ENCODE measurements at regions not wholly inside any gene's neighbourhood (a gene's known extent, or its start where the extent isn't known, plus 50 kb on each side); places are given as distances from the start of the nearest gene placed in this dataset.

GRCh38 chr4:186775902-186776301 is 52.2 kb upstream of the FAT1 start:
- no peak for TF ChIP-seq CTCF (conservative IDR thresholded peaks at IDR 0.05; ENCODE audit: low read depth, low read length)

GRCh38 chr4:186778134-186778533 is 54.5 kb upstream of the FAT1 start:
- TF ChIP-seq CTCF (conservative IDR thresholded peaks at IDR 0.05; ENCODE audit: low read depth, low read length): no peak
- no peak overlapping the region for H3K4me3 ChIP-seq (ENCODE audit: low read depth, low read length)
- DNase-seq (ENCODE audit: low read depth): no peak

More at GRCh38 chr4:186775902-186776301, 52.2 kb upstream of the FAT1 start:
- H3K4me3 ChIP-seq (ENCODE audit: low read depth, low read length): no peak overlapping the region
- no peak for DNase-seq (ENCODE audit: low read depth)

- DNase-seq (ENCODE audit: low read depth): no peak
- TF ChIP-seq CTCF (conservative IDR thresholded peaks at IDR 0.05; ENCODE audit: low read depth, low read length): no peak
These were observed 56.8 kb upstream of the FAT1 start for GRCh38 chr4:186780291-186781031.

GRCh38 chr4:186781032-186781917 is 57.6 kb upstream of the FAT1 start:
- no peak overlapping the region for H3K4me3 ChIP-seq (ENCODE audit: low read depth, low read length)
- TF ChIP-seq CTCF (conservative IDR thresholded peaks at IDR 0.05; ENCODE audit: low read depth, low read length): no peak
- no peak for DNase-seq (ENCODE audit: low read depth)

More at GRCh38 chr4:186780291-186781031, 56.8 kb upstream of the FAT1 start:
- no peak overlapping the region for H3K4me3 ChIP-seq (ENCODE audit: low read depth, low read length)

- no peak overlapping the region for H3K4me3 ChIP-seq (ENCODE audit: low read depth, low read length)
- TF ChIP-seq CTCF (conservative IDR thresholded peaks at IDR 0.05; ENCODE audit: low read depth, low read length): no peak
- no peak for DNase-seq (ENCODE audit: low read depth)
These were observed 58.6 kb upstream of the FAT1 start for GRCh38 chr4:186782302-186782701.

- no peak for TF ChIP-seq CTCF (conservative IDR thresholded peaks at IDR 0.05; ENCODE audit: low read depth, low read length)
- no peak for DNase-seq (ENCODE audit: low read depth)
- H3K4me3 ChIP-seq (ENCODE audit: low read depth, low read length): no peak overlapping the region
These were observed 63.9 kb upstream of the FAT1 start for GRCh38 chr4:186787536-186787935.
